ENCODE measurements at regions not wholly inside any gene's neighbourhood (a gene's known extent, or its start where the extent isn't known, plus 50 kb on each side); places are given as distances from the start of the nearest gene placed in this dataset.

- no peak for ATAC-seq
- no peaks in the 10 kb centered on the region for H3K27me3 ChIP-seq
- in situ Hi-C loops (cut with MboI; ENCODE audit: low sequenced_read_pairs in 4 of 4) (no loop called here), intact Hi-C loops (cut with DNase I; ENCODE audit: low total_unique reads) (no loop called here)
- TF ChIP-seq POLR2A (IDR thresholded peaks at IDR 0.05) (no peak), CTCF (IDR thresholded peaks at IDR 0.05 in 4 of 5, conservative IDR thresholded peaks at IDR 0.05 in 1 of 5) (no peak)
- H3K4me3 ChIP-seq = no peak overlapping the region
- peaks cover 0 to 4% of the 10 kb centered on the region in 2 donors for H3K4me1 ChIP-seq
- H3K9me3 ChIP-seq = no peaks in the 10 kb centered on the region
- no peak for DNase-seq
- no peaks in the 10 kb centered on the region for H3K36me3 ChIP-seq
- H3K27ac ChIP-seq = no peak overlapping the region
Observed at GRCh38 chr3:41095702-41096101, 103.6 kb upstream of the CTNNB1 start.

GRCh38 chr3:41097896-41098496 is 101.3 kb upstream of the CTNNB1 start:
- Histone ChIP-seq H3K27ac (no peak overlapping the region), H3K36me3 (no peaks in the 10 kb centered on the region), H3K27me3 (no peaks in the 10 kb centered on the region), H3K9me3 (no peaks in the 10 kb centered on the region), H3K4me3 (no peak overlapping the region), H3K4me1 (peaks cover 0 to 3% of the 10 kb centered on the region in 2 donors)
- no peak for TF ChIP-seq POLR2A (IDR thresholded peaks at IDR 0.05)
- no peak for TF ChIP-seq CTCF (IDR thresholded peaks at IDR 0.05 in 4 of 5, conservative IDR thresholded peaks at IDR 0.05 in 1 of 5)
- in situ Hi-C loops (cut with MboI; ENCODE audit: low sequenced_read_pairs in 4 of 4) = no loop called here
- no peak for ATAC-seq
- intact Hi-C loops (cut with DNase I; ENCODE audit: low total_unique reads) = no loop called here
- DNase-seq = no peak

GRCh38 chr3:41101231-41101630 is 98.1 kb upstream of the CTNNB1 start:
- ATAC-seq (no peak), DNase-seq (no peak)
- intact Hi-C loops (cut with DNase I; ENCODE audit: low total_unique reads) (no loop called here), in situ Hi-C loops (cut with MboI; ENCODE audit: low sequenced_read_pairs in 4 of 4) (no loop called here)
- Histone ChIP-seq H3K4me3 (no peak overlapping the region), H3K27me3 (no peaks in the 10 kb centered on the region), H3K27ac (no peak overlapping the region), H3K4me1 (no peaks in the 10 kb centered on the region), H3K9me3 (no peaks in the 10 kb centered on the region), H3K36me3 (no peaks in the 10 kb centered on the region)
- TF ChIP-seq CTCF (IDR thresholded peaks at IDR 0.05 in 4 of 5, conservative IDR thresholded peaks at IDR 0.05 in 1 of 5) = no peak
- TF ChIP-seq POLR2A (IDR thresholded peaks at IDR 0.05) = no peak

GRCh38 chr3:41102053-41102556 is 97.2 kb upstream of the CTNNB1 start:
- Histone ChIP-seq H3K36me3 (no peaks in the 10 kb centered on the region), H3K4me1 (no peaks in the 10 kb centered on the region), H3K4me3 (no peak overlapping the region), H3K27me3 (no peaks in the 10 kb centered on the region), H3K27ac (no peak overlapping the region), H3K9me3 (no peaks in the 10 kb centered on the region)
- intact Hi-C loops (cut with DNase I; ENCODE audit: low total_unique reads) = no loop called here
- TF ChIP-seq POLR2A (IDR thresholded peaks at IDR 0.05) (no peak), CTCF (IDR thresholded peaks at IDR 0.05 in 4 of 5, conservative IDR thresholded peaks at IDR 0.05 in 1 of 5) (no peak)
- DNase-seq (no peak), ATAC-seq (no peak)
- in situ Hi-C loops (cut with MboI; ENCODE audit: low sequenced_read_pairs in 4 of 4) = no loop called here

- TF ChIP-seq CTCF (IDR thresholded peaks at IDR 0.05 in 4 of 5, conservative IDR thresholded peaks at IDR 0.05 in 1 of 5) = no peak
- TF ChIP-seq POLR2A (IDR thresholded peaks at IDR 0.05) = no peak
- DNase-seq (no peak), ATAC-seq (no peak)
- H3K36me3 ChIP-seq = no peaks in the 10 kb centered on the region
- intact Hi-C loops (cut with DNase I; ENCODE audit: low total_unique reads) = no loop called here
- H3K9me3 ChIP-seq = no peaks in the 10 kb centered on the region
- H3K27me3 ChIP-seq = no peaks in the 10 kb centered on the region
- no peak overlapping the region for H3K4me3 ChIP-seq
- no peak overlapping the region for H3K27ac ChIP-seq
- H3K4me1 ChIP-seq = no peaks in the 10 kb centered on the region
- in situ Hi-C loops (cut with MboI; ENCODE audit: low sequenced_read_pairs in 4 of 4) = no loop called here
Observed at GRCh38 chr3:41102750-41103149, 96.6 kb upstream of the CTNNB1 start.
